GM18511 (cell line): ENCODE measurements at regions not wholly inside any gene's neighbourhood (a gene's known extent, or its start where the extent isn't known, plus 50 kb on each side); places are given as distances from the start of the nearest gene placed in this dataset.

ENCODE experiments used
- ATAC-seq: cut with Tn5 transposase; IDR thresholded peaks from one replicate; pipeline ENCODE4 v1.9.1; 2021; ENCODE audit warnings: mild to moderate bottlenecking, moderate library complexity; ENCODE audit not compliant: unreplicated experiment

DNA sequence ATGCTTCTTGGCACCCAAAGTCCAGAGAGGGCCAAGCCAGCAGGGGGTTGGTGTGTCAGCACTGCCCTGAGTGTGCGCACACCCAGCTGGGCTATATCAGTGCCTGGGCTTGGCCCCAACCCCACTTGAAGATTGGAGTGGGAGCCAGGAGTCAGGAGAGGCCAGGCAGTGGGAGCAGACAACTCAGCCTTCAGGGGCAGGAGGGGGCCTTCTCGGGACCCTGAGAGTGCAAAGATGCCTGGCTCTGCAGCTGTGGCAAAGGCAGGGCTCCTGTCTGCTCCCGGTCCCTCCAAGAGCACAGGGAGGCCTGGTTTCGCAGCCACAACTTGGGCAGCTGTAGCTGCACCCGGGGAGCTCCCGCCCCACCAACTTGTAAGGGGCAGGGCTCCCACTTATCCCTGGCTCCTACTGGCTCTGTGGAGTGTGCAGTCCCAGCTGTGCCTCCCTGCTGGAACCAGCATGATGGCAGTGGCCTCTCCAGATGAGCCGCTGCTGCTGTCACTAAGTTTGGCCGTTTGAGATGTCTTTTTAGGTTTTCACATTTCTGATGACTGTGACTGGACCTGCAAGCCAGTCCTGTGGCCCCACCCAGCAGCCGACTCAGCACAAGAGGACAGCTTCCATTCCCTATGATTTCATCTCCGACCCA is 148.8 kb upstream of the HS6ST1 start:
- ATAC-seq: no peak

DNA sequence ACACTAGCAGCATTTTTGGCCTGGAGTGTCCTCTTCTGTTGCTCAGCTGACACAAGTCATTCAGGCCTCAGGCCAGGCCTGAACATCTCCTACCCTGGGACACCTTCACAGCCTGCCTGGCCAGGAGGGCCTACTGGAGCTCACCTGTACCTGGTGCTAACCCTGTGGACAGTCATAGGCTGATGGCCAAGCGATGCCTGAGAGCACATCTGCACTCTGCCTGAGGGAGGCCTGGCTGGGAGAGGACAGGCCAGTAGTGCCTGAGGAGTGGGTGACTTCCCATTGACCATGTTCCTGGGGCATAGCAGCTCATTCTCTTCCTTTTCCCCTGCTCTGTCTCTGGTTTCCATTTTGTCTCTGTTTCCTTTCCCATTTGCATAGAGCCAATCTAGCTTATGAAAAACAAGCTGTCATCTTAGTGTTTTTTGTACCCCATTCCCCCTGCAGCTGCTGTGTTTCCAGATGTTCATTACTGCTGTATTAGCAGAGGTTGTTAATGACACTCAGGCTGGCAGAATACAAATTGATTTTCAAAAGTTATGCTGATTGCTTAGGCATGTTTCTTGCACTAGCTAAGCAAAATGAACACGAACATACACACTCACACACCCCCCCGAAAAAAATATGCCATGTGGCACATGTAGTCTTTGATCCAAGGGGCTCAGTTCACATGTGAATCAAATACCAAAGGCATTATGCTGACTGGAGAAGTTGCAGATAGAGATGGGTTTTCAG is 149.7 kb upstream of the HS6ST1 start:
- no peak for ATAC-seq

DNA sequence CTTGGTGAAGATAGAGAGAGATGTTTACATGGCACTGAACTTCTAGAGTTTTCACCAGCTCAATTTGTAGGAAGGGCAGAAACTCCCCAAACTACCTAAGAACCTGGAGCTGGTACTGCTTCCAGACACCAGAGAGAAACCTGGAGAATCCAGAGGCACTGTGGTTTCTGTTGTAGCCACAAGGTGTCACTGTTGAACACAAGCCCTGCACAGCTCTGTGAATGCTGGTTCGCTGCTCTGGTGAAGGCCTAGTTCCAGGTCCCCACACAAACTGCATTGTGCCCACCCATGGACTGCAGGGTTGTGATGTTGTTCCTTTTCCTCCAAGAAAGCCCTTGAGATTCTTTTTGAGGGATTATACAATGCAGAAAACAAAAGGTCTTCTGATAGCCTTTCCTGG is 150.5 kb upstream of the HS6ST1 start:
- no peak for ATAC-seq

DNA sequence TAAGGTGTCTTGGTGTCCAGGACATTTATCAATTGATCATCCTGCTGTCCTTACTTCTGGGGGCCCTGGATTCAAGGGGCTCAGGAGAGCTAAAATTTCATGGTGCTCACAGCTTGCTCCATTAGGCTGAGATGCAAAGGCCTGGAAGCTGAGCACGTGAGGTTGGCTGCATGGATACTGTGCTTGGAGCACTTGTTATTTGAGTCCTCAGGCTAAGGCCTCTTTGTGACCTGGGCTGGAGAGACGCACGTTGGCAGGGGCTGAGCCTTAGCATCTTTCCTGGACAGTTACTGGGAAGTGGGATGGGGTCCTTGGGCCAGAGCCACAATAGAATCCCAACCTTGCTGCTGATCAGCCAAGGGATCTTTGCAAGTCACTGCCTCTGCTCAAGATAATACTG is 151.2 kb upstream of the HS6ST1 start:
- no peak for ATAC-seq

DNA sequence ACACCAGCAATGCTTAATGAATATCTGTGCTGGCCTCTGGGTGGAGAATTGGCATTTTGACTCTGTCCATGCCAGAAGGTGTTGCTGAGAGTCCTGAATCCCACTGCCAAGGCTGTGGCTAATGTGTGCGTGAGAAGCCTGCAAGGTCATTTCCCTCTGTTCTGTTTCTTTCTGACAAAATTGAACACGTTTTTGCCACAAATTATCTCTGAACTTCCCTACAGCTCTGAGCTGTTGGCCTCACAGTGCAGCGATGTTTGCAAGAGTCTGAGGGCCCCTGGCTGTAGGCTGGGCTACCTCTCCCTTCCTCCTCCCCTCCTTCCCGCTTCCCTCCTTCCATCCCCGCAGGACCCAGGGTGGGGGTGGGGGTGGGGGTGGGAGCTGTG is 154.1 kb upstream of the HS6ST1 start:
- ATAC-seq: peak; percentile 49

DNA sequence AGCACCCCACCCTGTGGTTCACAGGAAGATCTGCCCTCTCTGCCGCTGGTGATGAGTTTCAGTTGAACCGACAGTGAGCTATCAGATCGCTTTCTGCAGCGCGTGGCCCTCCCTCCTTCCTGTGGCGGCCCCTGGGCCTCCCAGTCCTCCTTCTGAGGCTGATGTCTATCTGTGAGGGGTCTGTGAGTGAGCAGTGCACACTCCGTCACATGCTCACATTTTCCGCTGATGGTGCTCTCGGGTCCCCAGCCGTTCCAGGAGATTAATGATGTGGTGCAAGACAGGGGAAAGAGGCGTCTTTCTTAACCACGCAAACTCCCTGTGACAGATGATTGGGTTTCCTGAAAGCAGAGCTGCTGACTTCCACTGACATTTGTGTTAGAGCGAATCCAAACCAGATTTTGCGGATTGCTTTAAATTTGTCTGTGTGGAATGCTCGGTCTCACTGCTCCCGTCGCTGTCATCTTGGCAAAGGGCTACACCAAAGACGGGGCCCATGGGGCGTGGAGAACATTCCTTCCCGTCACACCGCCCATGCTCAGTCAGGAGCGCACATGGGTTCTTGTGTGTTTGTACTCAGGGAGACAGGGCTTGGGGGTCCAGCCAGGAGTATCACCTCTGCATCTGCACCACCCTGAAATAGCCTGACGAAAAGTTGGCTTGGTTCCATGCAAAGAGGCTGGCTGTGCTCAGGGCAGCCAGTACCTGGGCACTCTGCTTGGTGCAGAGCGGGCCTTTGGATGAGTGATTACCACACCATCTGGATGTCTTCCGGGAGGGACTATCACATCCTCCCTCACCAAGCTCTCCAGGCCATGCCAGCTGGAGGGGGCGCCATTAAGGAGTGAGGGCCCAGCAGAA is 154.7 kb upstream of the HS6ST1 start:
- peak; percentile 94 for ATAC-seq

DNA sequence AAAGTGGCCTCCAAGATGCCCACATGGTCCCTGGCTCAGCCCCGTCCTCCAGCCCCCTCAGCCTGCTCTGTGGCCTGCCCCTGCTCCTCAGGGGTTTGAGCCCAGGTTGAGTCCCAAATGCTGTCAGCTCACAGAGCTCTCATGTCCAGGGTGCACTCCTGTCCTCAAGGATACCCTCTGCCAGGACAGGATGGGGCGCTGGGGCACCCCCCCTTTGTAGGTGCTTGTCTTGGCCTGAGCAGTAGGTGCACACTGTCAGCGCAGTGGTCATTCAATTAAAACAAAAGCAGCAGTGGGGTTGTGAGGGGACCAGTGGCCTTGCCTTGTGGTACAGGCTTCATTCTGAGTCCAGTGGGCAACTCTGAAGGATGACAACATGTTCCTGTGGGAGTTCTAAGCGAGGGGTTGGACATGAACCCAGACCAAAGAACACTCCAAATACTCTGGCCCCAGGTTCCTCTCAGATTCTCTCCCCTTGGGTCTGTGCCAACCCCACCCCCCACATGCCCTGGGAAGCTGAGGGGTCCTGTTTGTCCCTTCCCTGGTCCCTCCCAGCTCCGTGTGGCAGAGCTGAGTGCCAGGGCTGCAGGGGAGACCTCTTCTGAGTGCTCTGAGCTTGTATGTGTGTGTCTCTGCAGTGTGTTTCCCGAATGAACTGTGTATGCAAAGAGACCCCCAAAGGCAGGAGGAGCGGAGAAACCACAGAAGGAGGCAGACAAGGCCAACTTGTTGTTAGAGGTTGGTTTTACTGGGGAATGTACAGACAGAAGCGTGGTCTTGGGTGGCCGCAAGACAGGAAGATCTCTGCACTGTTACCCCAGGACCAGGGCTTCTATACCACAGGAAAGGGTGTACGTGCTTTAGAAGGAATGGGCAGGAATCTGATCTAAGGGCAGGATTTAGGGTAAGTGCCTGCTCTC is 155.6 kb upstream of the HS6ST1 start:
- no peak for ATAC-seq

DNA sequence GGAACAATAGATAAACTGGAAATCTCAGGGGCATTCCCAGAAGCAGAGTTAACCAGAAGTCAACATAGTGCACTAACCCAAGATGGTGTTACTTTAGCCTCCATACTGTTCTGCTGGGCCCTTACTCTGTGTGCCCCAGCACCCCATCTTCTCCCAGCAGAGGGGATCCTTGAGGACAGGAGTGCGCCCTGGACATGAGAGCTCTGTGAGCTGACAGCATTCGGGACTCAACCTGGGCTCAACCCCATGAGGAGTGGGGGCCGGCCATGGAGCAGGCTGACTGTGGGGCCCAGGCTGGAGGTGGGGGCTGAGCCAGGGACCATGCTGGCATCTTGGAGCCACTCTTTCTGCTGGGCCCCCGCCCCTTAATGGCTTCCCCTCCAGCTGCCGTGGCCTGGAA is 156.3 kb upstream of the HS6ST1 start:
- no peak for ATAC-seq

DNA sequence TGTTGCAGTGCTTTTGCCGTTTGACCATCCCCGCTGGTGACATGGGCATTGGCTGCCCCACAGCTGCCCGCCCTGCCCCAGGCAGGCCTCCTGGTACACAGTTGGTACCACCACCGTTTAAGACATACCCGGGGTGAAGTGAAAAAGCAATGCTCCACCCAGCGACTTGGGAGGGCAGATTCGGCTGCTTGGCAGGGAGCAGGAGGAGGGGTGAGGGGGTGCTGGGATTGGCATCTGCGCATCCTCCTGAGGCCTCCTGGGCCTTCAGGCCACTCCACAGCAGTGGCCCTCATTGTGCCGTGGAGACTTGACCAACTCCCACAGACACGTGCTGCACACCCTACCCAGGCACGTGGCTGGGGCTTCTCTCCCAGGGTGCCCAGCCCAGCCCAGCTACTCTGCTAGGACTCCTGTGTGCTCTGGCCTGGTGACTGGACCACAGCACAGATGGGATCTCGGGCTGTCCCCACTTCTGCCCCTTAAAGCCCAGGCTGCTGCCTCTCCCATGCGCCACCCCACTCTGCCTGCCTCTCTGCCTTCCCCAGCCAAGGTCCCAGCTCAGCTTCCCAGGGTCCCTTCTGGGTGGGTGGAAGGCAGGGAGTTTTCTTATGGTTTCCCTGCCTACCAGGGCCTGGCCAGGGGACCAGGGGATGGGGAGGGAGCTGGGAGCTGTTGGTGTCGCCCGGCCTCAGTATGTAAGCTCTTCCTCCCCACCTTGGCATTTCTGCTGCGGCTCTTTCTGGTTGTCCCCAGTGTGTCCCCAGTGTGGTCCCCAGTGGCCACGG is 157.0 kb upstream of the HS6ST1 start:
- no peak for ATAC-seq

DNA sequence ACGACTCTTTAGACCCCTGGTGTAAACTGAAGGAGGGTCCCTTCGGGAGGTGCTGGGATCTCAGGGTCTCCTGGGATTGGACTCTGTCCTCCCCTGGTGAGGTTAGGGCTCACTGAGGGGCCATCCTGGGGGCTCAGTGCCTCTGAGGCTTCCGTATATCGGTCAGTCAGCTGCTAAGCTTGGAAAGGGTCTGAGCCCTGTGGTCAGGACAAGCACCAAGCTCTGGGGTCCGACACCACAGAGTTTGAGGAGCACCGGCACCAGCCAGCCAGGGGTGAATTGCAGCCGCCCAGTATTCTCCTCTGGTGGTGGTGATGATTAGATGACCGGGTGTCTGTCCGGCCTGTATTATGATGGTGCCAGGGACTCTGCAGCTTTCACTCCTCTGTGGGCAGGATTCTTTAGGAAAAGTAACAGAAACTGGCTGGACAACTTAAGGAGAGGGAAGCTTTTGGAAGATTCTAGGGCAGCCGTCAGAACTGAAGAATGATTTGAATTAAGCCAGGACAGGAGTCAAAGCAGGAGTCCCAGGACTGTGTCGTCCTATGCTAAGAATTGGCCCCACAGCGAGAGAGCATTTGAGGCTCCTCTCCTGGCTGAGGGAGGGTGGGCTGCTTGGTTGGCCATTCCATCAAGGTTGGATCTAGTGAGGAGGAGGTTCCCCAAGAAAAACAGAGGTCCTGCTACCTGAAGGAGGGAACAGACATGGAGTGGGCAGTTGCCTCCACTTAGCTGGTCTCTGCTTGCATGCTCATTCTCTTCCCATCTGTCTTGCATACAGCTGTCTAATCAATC is 158.6 kb upstream of the HS6ST1 start:
- no peak for ATAC-seq

DNA sequence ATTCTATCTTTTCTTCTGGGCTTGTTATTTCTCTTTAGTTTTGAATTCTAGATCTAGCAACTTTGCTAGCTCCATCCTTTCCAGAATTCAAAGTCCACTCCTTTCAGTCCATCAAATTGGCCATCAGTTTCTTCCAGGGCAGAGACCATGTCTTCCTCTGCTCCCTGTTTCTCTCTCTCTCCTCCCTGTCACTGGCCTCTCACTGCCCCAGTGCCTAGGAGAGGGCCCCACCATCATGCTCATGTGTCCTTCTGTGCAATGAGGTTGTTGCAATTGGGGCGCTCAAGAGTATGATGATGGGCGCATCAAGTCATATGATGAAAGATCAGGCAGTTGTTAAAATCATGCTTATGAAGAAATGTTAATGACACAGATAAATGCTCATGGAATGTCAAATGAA is 159.2 kb upstream of the HS6ST1 start:
- no peak for ATAC-seq

DNA sequence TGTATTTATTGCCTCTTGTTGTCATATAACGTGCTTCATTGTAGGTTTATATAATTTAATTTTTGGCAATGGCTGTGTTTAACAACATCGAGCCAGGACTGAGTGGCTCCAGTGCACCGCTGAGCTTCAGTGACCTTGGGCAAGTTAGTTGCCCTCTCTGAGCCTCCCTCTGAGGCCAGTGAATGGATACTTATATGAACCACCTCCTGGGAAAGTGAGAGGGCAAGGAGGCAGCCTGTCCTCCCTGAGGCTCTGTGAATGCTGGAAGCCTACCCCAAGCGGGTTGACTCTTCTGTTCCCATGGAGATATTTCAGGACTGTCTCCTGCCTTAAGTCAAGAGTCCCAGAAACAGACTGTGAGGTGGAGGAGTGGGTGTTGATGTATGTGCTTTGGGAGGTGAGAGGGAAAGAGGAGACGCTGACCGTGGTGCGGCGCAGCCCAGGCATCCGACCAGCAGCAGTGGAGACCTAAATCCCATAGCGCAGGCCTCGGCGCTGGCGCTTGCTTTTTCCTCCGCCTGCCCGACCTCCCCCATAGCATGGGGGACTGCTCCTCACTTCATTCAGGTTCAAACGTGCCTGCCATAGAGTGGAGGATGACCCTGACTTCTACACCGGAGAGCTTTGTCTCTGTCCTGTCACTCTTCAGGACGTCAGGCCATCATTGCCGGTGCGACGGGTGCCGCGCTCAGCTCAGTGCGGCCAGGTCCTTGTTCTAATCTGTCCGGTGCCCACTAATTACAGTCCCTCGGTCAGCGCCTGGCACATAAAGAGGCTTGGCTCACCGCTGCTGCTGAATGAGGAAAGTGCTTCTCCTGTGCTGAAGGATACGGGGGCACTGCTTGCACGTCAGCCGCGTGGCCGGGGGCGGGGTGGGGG is 167.3 kb upstream of the HS6ST1 start:
- no peak for ATAC-seq

DNA sequence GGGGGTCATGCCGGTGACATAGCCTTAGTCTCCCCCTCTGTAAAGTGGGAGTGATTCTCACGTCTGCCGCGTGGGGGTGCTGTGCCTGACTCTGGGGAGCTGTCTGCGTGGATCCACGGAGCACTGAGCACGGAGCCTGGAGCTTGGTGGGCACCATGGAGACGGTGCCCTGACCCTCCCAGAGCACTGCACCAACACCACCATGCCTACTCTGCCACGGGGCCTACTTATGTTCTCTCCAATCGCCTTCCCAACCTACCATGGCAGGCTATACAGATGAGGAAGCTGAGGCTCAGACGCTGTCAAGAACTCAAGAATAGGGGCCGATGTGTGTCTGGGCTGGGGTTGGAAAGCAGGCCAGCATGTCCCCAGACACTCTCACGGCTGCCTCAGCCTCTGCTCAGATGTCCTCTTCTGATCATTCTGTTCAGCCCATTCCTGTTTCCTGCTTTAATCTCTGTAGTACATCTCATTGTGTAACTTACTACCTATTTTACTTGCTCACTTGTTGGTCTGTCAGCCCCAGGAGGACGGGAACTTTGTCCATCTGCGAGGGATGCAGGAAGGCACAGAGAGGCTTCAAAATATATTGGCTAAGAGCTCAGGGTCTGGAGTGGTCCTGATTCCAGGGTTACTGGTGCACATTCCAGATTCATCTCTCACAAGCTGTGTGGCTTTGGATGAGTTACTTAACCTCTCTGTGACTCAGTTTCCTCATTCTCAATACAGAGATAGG is 168.1 kb upstream of the HS6ST1 start:
- no peak for ATAC-seq

DNA sequence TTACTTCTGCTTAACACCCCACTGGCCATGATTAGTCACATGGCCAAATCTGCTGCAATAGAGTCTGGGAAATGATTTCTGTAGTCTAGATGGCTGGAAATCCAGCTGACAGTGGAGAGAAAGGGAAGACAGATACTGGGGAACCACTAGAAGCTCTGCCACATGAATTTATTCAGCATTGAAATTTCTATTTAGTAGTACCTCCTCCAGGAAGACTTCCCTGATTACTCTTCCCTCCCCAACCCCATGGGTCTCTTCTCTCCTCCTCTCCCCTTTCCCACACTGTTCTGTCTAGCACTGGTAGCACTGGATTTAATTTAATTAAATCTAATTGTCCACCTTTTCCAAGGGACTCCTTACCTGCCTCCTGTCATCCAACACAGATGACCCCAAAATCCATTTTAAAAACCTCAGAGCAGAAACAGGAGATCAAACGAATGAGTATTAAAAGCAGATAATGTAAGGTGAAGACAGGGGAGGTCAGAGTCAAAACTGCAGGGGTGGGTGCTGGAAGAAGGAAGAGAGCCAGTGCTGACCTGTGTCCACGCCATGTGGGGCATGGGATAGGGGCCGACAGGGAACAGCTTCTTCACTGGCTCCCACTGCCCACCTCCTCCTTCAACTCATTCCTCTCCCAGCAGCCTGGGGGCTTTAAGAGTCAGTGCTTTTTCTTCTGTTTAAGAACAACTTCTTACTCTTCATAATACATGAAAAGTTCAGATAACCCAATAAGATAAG is 169.2 kb upstream of the HS6ST1 start:
- no peak for ATAC-seq

DNA sequence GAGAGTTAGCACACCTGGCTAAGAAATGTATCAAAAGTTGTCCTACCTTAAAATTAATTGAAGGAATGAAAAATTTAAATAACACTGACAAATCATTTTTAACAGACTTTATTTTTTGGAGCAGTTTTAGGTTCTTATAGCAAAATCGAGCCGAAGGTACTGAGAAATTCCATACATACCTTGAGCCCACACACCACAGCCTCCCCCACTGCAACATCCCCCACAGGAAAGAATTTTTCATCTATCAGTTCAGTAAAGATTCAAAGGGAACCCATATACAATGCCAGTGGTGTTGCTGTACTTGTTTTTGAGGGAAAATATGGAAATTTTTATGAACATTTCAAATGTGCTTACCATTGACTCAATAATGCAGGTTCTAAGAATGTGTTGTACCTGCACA is 169.8 kb upstream of the HS6ST1 start:
- no peak for ATAC-seq

DNA sequence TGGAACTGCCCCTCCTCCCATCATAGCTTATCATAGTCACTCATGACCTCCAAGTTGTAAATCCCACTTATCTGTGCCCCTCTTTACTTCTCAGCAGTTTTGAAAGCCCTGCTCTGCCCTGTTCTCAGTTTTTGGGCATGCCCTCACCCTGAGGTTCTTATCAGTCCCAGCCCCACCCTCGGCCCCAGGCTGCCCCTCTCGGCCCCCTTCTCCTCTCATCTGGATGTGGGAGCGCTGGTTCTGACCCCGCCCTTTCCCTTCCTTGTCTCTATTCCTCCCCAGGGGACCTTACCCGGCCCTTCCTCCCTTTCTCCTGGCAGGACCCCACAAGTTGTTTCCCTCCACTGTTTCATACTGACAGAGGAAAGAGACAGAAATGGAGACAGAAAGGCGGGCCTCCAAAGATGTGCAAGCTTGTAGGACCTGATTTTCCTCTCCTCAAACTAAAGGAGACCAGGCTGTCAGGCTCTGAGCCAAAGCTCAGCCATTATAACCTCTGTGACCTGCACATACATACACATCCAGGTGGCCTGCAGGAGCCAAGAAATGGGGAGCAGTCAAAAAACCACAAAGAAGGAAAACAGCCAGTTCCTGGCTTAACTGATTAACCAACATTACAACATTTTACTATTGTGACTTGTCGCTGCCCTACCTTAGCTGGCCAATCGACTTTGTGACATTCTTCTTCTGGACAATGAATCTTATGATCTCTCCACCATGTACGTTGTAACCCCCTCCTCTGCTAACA is 171.0 kb upstream of the HS6ST1 start:
- ATAC-seq: no peak
